Prostate gland (tissue), 2 donors: ENCODE measurements at regions not wholly inside any gene's neighbourhood (a gene's known extent, or its start where the extent isn't known, plus 50 kb on each side); places are given as distances from the start of the nearest gene placed in this dataset.

Experiments used
- POLR2A ChIP-seq: fragments of 450-650 bp; IDR thresholded peaks from one replicate; pipeline ENCODE4 v1.6.1; 2016; ENCODE audit warnings: antibody characterized with exemption, mild to moderate bottlenecking
- POLR2AphosphoS5 ChIP-seq: sonication (generic); formaldehyde crosslinking; IDR thresholded peaks from one replicate; pipeline ENCODE4 v1.6.1; 2017; ENCODE audit warnings: antibody characterized with exemption
- TF ChIP-seq, protein P1 (sequence below), 4 experiments: fragments of 200-600 bp in 2 of 4; fragments of 450-650 bp in 2 of 4; sonication (generic) in 2 of 4; IDR thresholded peaks; 1 replicate in 3 of 4; 2 replicates in 1 of 4; pipeline ENCODE4 v1.5.1; 2016 to 2019; ENCODE audit warnings: antibody characterized with exemption in 4 of 4, mild to moderate bottlenecking in 2 of 4, moderate library complexity in 2 of 4

DNA sequence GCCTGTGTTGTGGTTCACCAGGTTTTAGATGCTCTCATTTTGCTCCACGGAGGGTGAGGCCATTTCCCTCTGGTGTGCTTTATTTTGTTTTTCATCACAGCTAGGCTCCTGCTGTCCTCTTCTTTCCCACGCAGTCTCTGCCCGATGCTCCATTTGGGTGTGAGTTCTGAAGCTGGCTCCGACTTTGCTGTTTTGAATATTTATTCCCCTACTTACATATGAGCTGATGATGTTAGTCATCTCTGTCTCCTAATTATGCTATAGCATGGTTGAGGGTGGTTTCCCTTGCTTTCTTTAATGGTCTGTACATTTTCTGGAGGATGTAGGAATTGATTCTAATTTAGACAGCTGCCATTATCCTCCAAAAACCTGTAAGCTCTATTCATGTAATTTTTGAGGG lies 168.1 kb upstream of the MYRIP start:
- TF ChIP-seq, protein P1, sequence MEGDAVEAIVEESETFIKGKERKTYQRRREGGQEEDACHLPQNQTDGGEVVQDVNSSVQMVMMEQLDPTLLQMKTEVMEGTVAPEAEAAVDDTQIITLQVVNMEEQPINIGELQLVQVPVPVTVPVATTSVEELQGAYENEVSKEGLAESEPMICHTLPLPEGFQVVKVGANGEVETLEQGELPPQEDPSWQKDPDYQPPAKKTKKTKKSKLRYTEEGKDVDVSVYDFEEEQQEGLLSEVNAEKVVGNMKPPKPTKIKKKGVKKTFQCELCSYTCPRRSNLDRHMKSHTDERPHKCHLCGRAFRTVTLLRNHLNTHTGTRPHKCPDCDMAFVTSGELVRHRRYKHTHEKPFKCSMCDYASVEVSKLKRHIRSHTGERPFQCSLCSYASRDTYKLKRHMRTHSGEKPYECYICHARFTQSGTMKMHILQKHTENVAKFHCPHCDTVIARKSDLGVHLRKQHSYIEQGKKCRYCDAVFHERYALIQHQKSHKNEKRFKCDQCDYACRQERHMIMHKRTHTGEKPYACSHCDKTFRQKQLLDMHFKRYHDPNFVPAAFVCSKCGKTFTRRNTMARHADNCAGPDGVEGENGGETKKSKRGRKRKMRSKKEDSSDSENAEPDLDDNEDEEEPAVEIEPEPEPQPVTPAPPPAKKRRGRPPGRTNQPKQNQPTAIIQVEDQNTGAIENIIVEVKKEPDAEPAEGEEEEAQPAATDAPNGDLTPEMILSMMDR (IDR thresholded peaks at IDR 0.05): no peak
- TF ChIP-seq POLR2A (no peak), POLR2AphosphoS5 (no peak)
